OCI-LY7 (cell line): ENCODE measurements at regions not wholly inside any gene's neighbourhood (a gene's known extent, or its start where the extent isn't known, plus 50 kb on each side); places are given as distances from the start of the nearest gene placed in this dataset.

Source experiments
- CTCF ChIP-seq: fragments of 200-600 bp; sonication (generic); conservative IDR thresholded peaks from 2 replicates; pipeline ENCODE4 v1.5.1; 2014; ENCODE audit warnings: mild to moderate bottlenecking, antibody characterized with exemption, low read length, moderate library complexity, mixed read lengths
- EZH2phosphoT487 ChIP-seq: fragments of 200-600 bp; sonication (generic); IDR thresholded peaks from 2 replicates; pipeline ENCODE4 v1.6.1; 2018; ENCODE audit warnings: low read depth, borderline replicate concordance, mild to moderate bottlenecking, mixed run types, antibody characterized with exemption, low read length, moderate library complexity, mixed read lengths

- TF ChIP-seq CTCF, result no peak
- no peak for TF ChIP-seq EZH2phosphoT487
These were observed 84.7 kb upstream of the GPR141 start for GRCh38 chr7:37598824-37599223.
